ENCODE measurements at regions not wholly inside any gene's neighbourhood (a gene's known extent, or its start where the extent isn't known, plus 50 kb on each side); places are given as distances from the start of the nearest gene placed in this dataset.

DNA sequence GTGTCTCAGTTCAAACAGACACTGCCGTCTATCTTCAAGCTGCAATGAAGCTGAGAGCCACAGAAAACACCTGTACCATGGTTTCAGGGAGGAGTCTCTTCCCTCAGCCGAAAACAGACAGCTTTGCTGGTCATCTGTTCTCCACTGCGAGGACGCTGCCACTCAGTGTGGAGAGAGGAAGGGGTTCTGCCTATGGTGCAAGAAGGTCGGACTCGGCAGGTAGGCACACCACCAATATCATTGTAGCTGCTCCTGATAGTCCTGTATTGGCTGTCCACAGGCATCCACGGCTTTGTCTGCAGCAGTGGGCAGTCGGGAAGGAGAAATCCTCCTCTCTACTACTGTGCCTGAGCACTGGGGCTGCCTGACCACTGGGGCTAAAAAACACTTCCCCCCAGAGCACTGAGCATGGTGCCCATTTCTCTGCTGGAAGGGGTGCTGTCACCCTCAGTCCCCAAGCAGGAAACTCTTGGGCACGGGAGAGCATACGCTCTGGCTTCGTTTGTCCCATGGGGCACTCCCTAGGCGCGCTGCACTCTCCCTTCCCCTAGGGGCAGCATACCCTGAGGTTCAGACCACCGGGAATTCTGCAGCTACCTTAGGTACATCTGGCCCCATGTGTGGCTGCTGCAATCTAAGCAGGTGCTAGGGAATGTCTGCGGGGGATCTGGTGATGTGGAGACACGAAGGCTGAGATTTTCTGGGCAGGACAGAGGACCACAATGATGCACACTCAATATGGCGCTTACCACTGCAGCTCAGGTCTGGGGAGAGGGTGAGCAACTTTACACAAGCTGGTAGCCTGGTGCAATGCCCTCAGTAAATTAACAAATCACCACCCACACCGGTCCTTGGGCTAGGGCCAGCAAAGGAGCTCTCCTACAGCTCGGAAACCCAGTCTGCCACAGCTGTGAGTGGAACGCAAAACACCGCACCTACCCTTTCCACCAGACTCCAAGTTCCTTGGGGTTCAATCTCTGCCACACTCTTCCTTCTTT is 880.9 kb upstream of the SEMA6A start:
- Histone ChIP-seq H3K9me3 (no peaks in the 10 kb centered on the region), H3K4me2 (no peak overlapping the region), H3K4me1 (no peaks in the 10 kb centered on the region), H3K27ac (no peak overlapping the region), H3K4me3 (no peak overlapping the region)
- ChIA-PET POLR2A (no interaction called here), CTCF (interaction anchor here (1.2 kb wide), 1 partner anchor 20 kb away, joined by 4 read pairs; no protein-coding TSS in a partner anchor)
- WGBS (ENCODE audit: missing lambda C conversion rate): 43% methylated on average over 16 of the region's 21 CpGs
- no peak for TF ChIP-seq JUN (IDR thresholded peaks at IDR 0.05)
- TF ChIP-seq ZC3H11A (IDR thresholded peaks at IDR 0.05): no peak
- no peak for TF ChIP-seq CHD2 (IDR thresholded peaks at IDR 0.05; ENCODE audit: low read length, partially characterized antibody)
- no peak for TF ChIP-seq FOSL2 (IDR thresholded peaks at IDR 0.05)
- TF ChIP-seq FOSL2 (CRISPR knock-in tag; IDR thresholded peaks at IDR 0.05): no peak
- TF ChIP-seq, protein P1, sequence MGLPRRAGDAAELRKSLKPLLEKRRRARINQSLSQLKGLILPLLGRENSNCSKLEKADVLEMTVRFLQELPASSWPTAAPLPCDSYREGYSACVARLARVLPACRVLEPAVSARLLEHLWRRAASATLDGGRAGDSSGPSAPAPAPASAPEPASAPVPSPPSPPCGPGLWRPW (IDR thresholded peaks at IDR 0.05): no peak
- TF ChIP-seq NR3C1 (IDR thresholded peaks at IDR 0.05): no peak
- TF ChIP-seq CBX8 (IDR thresholded peaks at IDR 0.05): no peak
- TF ChIP-seq ZFP36 (IDR thresholded peaks at IDR 0.05; ENCODE audit: borderline replicate concordance, partially characterized antibody): no peak
- no peak for TF ChIP-seq POLR2AphosphoS2 (conservative IDR thresholded peaks at IDR 0.05; ENCODE audit: low read length)
- TF ChIP-seq, protein P2, sequence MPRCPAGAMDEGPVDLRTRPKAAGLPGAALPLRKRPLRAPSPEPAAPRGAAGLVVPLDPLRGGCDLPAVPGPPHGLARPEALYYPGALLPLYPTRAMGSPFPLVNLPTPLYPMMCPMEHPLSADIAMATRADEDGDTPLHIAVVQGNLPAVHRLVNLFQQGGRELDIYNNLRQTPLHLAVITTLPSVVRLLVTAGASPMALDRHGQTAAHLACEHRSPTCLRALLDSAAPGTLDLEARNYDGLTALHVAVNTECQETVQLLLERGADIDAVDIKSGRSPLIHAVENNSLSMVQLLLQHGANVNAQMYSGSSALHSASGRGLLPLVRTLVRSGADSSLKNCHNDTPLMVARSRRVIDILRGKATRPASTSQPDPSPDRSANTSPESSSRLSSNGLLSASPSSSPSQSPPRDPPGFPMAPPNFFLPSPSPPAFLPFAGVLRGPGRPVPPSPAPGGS (IDR thresholded peaks at IDR 0.05): no peak
- no peak for TF ChIP-seq POLR2A (IDR thresholded peaks at IDR 0.05; ENCODE audit: low read length)
- no peak for TF ChIP-seq MAZ (IDR thresholded peaks at IDR 0.05; ENCODE audit: borderline replicate concordance, low read depth, low read length)
- no peak for TF ChIP-seq EP300 (IDR thresholded peaks at IDR 0.05)
- ATAC-seq (peak in 1 of 2 experiments; percentile 61; a peak in 4 of 6 replicates), DNase-seq (ENCODE audit: low read depth in 1 of 2, low spot score in 1 of 2) (no peak), FAIRE-seq (no peak)

DNA sequence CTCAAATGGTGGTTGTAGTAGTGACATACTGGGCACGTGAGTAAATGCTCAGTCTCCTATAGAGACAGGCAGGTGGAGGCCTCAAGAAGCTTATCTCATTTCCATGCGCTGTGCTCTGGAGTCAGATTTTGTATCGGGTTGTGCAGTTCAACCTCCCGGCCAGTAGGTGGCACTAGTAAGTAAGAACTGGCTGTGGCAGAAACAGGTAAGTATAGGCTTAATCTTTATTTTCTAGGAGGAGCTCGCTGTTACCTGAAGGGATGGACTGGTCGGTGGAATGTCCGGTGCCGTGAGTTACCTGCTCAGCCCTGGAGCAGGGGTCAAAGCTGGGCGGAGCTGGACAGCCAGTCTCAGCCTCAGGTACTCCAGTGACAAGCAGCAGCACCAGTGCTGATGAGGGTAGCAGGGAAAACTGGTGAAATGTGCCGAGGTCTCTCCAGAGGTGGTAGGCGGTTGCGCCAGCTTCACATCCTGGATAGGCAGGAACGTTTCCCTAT is 880.1 kb upstream of the SEMA6A start:
- Histone ChIP-seq H3K27ac (no peak overlapping the region), H3K4me1 (no peaks in the 10 kb centered on the region), H3K9me3 (no peaks in the 10 kb centered on the region), H3K4me2 (no peak overlapping the region), H3K4me3 (no peak overlapping the region)
- FAIRE-seq (no peak), ATAC-seq (peak in 1 of 2 experiments; percentile 79; a peak in 3 of 6 replicates), DNase-seq (ENCODE audit: low read depth in 1 of 2, low spot score in 1 of 2) (peak; percentile 2 to 42)
- CTCF ChIA-PET: interaction anchor here (1.2 kb wide), 1 partner anchor 21 kb away, joined by 4 read pairs; no protein-coding TSS in a partner anchor
- POLR2A ChIA-PET: no interaction called here
- 35% methylated on average over 12 of the region's 13 CpGs for WGBS (ENCODE audit: missing lambda C conversion rate)
- TF ChIP-seq CBX2 (IDR thresholded peaks at IDR 0.05; ENCODE audit: borderline replicate concordance, low read depth) (no peak), ZNF302 (CRISPR knock-in tag; IDR thresholded peaks at IDR 0.05) (no peak), HOXA7 (CRISPR knock-in tag; IDR thresholded peaks at IDR 0.05) (no peak), FOSL2 (IDR thresholded peaks at IDR 0.05) (no peak), FOSL2 (CRISPR knock-in tag; IDR thresholded peaks at IDR 0.05) (no peak), RAD21 (conservative IDR thresholded peaks at IDR 0.05 in 1 of 2, IDR thresholded peaks at IDR 0.05 in 1 of 2) (peak in 1 of 2 experiments; percentile 54; a peak in 3 of 5 replicates), HOXB13 (CRISPR knock-in tag; IDR thresholded peaks at IDR 0.05; ENCODE audit: low read depth) (no peak), EHF (CRISPR knock-in tag; IDR thresholded peaks at IDR 0.05) (no peak), SMC3 (IDR thresholded peaks at IDR 0.05) (0 out of 3 replicates have a peak, but pooled peaks have one; percentile 6), RARB (CRISPR knock-in tag; IDR thresholded peaks at IDR 0.05) (no peak), CEBPB (IDR thresholded peaks at IDR 0.05) (no peak), JUNB (IDR thresholded peaks at IDR 0.05) (no peak), GATA3 (IDR thresholded peaks at IDR 0.05; ENCODE audit: borderline replicate concordance) (no peak), CHD4 (IDR thresholded peaks at IDR 0.05; ENCODE audit: borderline replicate concordance) (no peak), TP53 (CRISPR knock-in tag; IDR thresholded peaks at IDR 0.05) (no peak), POLR2AphosphoS2 (conservative IDR thresholded peaks at IDR 0.05; ENCODE audit: low read length) (no peak), EP300 (IDR thresholded peaks at IDR 0.05) (no peak)
- TF ChIP-seq, protein P3, sequence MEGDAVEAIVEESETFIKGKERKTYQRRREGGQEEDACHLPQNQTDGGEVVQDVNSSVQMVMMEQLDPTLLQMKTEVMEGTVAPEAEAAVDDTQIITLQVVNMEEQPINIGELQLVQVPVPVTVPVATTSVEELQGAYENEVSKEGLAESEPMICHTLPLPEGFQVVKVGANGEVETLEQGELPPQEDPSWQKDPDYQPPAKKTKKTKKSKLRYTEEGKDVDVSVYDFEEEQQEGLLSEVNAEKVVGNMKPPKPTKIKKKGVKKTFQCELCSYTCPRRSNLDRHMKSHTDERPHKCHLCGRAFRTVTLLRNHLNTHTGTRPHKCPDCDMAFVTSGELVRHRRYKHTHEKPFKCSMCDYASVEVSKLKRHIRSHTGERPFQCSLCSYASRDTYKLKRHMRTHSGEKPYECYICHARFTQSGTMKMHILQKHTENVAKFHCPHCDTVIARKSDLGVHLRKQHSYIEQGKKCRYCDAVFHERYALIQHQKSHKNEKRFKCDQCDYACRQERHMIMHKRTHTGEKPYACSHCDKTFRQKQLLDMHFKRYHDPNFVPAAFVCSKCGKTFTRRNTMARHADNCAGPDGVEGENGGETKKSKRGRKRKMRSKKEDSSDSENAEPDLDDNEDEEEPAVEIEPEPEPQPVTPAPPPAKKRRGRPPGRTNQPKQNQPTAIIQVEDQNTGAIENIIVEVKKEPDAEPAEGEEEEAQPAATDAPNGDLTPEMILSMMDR (IDR thresholded peaks at IDR 0.05): peak; percentile 12; the same call in 1 of the 3 replicates
- TF ChIP-seq, protein P4, sequence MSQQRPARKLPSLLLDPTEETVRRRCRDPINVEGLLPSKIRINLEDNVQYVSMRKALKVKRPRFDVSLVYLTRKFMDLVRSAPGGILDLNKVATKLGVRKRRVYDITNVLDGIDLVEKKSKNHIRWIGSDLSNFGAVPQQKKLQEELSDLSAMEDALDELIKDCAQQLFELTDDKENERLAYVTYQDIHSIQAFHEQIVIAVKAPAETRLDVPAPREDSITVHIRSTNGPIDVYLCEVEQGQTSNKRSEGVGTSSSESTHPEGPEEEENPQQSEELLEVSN (IDR thresholded peaks at IDR 0.05; ENCODE audit: borderline replicate concordance, low read depth): no peak
- TF ChIP-seq, protein P5, sequence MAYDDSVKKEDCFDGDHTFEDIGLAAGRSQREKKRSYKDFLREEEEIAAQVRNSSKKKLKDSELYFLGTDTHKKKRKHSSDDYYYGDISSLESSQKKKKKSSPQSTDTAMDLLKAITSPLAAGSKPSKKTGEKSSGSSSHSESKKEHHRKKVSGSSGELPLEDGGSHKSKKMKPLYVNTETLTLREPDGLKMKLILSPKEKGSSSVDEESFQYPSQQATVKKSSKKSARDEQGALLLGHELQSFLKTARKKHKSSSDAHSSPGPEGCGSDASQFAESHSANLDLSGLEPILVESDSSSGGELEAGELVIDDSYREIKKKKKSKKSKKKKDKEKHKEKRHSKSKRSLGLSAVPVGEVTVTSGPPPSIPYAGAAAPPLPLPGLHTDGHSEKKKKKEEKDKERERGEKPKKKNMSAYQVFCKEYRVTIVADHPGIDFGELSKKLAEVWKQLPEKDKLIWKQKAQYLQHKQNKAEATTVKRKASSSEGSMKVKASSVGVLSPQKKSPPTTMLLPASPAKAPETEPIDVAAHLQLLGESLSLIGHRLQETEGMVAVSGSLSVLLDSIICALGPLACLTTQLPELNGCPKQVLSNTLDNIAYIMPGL (CRISPR knock-in tag; IDR thresholded peaks at IDR 0.05; ENCODE audit: borderline replicate concordance): no peak
